C4-2B (cell line): ENCODE measurements at regions not wholly inside any gene's neighbourhood (a gene's known extent, or its start where the extent isn't known, plus 50 kb on each side); places are given as distances from the start of the nearest gene placed in this dataset.

Experiments used
- H3K27ac ChIP-seq: fragments of 450-650 bp; 2 replicates; pipeline ENCODE4 v1.5.1; 2017
- ZFX ChIP-seq: fragments of 450-650 bp; IDR thresholded peaks from 2 replicates; pipeline ENCODE4 v1.6.1; 2017
- TF ChIP-seq, protein P1 (sequence below): fragments of 450-650 bp; conservative IDR thresholded peaks from 2 replicates; pipeline ENCODE4 v1.5.1; 2017; ENCODE audit warnings: mild to moderate bottlenecking

DNA sequence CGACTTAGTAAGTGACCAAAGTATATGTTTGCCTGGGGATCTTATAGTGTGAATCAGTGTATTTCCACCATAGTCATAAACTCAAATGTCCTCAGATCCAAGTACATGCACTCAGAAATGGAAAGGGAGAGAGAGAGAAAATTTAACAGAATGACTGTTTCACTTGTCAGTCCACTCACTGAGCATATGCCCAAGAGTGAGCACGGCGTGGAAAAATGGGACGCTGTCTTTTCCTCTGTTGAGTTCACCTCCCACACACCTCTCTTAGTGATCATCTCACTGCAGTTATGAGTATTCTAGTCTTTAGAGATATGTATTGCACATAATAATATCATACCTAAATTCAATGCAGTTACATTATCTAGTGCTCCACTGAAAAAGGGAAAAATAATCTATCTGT, 156.8 kb upstream of the PRMT6 start:
- no peak overlapping the region for H3K27ac ChIP-seq
- no peak for TF ChIP-seq ZFX
- TF ChIP-seq, protein P1, sequence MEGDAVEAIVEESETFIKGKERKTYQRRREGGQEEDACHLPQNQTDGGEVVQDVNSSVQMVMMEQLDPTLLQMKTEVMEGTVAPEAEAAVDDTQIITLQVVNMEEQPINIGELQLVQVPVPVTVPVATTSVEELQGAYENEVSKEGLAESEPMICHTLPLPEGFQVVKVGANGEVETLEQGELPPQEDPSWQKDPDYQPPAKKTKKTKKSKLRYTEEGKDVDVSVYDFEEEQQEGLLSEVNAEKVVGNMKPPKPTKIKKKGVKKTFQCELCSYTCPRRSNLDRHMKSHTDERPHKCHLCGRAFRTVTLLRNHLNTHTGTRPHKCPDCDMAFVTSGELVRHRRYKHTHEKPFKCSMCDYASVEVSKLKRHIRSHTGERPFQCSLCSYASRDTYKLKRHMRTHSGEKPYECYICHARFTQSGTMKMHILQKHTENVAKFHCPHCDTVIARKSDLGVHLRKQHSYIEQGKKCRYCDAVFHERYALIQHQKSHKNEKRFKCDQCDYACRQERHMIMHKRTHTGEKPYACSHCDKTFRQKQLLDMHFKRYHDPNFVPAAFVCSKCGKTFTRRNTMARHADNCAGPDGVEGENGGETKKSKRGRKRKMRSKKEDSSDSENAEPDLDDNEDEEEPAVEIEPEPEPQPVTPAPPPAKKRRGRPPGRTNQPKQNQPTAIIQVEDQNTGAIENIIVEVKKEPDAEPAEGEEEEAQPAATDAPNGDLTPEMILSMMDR = no peak

DNA sequence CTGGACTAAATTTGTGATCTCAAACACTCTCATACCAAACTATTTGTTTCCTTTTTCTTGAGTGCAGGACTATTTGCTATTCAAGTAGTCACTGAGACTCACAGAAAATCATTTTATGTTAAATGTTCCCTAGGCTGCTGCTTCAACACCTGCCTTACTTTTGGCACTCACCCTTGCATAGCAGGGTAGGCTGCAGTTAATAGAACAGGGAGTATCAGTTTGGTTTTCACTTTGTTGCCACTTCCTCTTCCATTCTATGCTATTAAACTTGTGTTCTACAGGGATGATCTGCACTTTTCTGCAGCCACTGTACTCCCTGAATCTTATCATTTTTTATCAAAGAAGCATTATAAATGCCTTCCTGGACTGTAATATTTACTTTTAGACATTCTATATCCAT, 148.7 kb upstream of the PRMT6 start:
- H3K27ac ChIP-seq = no peak overlapping the region
- TF ChIP-seq, protein P1 = no peak
- no peak for TF ChIP-seq ZFX

DNA sequence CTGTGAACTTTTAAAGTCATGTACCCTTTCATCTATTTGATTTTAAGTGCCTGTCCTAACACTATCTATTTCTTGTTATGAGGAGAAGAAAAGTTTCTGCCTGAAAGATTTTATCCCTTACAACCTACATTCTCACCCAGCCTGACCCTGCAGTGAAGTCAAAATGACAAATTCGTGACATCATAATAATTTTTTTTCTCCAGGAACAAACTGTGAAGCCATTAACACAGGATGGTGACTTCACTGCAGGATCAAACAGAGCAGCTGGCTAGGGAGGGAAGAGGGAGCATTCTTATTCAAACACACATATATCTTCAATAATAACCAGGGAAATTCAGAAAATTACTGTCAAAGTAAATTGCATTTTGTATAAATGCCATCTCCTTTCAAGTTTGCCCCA, 147.8 kb upstream of the PRMT6 start:
- no peak overlapping the region for H3K27ac ChIP-seq
- TF ChIP-seq, protein P1 = no peak
- TF ChIP-seq ZFX = no peak

DNA sequence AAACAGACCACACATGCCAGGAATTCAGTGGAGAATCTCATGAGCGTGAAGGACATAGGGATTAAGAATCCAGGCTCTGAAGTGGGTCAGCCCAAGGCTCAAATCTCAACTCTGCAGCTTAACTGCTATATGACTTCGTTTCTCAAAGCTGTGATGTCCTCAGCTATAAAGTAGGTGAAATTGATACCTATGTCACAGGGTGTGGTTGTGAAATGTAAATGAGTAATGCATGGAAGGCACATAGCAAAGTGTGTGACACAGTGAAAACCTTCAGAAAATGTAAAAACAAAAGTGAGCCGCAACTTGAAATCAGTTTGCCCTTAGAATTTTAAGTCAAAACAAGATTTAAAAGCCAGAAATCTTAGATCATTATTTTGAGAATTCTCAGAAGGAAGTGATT, 145.7 kb upstream of the PRMT6 start:
- no peak overlapping the region for H3K27ac ChIP-seq
- TF ChIP-seq, protein P1 = no peak
- TF ChIP-seq ZFX = no peak

DNA sequence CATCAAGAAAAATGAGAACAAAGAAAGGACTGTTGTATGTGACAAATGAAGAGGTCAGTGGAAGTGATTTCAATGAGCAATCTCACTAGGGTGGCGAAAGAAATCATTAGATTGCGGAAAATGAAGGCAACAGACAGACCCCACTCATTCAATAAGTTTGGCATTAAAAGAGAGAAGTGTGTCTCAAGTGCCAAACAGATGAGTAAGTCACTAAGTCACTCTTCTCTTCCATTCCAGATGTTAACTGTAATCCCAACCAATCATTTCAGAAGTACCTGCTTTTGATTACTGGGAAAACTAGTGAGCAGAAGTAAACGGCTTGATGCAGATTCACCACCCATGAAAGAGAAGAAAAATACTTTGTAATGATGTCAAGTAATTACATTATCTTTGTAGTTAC, 144.3 kb upstream of the PRMT6 start:
- TF ChIP-seq, protein P1 = no peak
- no peak for TF ChIP-seq ZFX
- H3K27ac ChIP-seq = no peak overlapping the region

DNA sequence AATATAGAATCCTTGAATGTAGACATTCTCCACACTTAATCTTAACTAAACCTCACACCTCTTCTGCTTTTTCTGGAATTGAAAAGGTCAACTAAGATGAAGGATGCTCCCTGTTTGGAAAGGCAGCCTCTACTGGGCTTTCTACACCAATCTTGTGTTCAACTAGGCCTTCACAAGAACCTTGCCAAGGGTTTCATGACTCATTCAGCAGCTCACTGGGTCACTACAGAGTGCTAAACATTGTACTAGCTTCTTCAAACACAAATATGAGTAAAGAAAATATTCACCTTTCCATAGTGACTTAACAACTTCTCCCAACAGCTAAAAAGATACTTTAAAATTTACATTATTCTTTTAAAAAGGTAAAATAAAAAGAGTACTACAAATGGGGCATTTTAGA, 135.3 kb upstream of the PRMT6 start:
- H3K27ac ChIP-seq = no peak overlapping the region
- TF ChIP-seq, protein P1 = no peak
- TF ChIP-seq ZFX = no peak

DNA sequence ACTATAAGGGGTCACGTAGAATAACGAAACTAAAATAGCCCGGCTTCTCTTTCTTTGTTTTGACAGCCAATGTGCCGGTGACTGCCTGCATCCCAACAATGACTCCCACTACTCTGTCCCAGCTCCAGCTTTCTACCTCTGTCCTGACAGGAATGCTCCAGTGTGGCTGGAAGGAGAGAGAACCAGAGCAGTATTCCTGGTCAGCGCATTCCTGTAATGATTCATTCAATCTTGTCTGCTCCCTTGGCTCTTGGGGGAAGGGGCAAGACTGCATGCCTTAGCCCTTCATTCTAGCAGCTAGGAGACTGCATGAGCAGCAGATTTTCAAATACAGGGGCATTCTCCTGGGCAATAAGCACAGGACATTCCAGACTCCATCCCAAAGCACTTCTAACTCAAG, 132.1 kb upstream of the PRMT6 start:
- TF ChIP-seq, protein P1 = no peak
- TF ChIP-seq ZFX = no peak
- H3K27ac ChIP-seq = no peak overlapping the region
